ENCODE measurements at regions not wholly inside any gene's neighbourhood (a gene's known extent, or its start where the extent isn't known, plus 50 kb on each side); places are given as distances from the start of the nearest gene placed in this dataset.

GRCh38 chr15:46344115-46344724 lies 709.4 kb downstream of the SQOR start:
- DNase-seq (no peak), ATAC-seq (ENCODE audit: low read depth) (no peak)
- ChIA-PET CTCF (no interaction called here), POLR2A (no interaction called here)
- no peak overlapping the region for H3K4me2 ChIP-seq (replicated peaks; ENCODE audit: low read depth, low read length, poor library complexity, severe bottlenecking)
- H4K20me1 ChIP-seq (ENCODE audit: control insufficient read depth, insufficient read depth, low read length, poor library complexity, severe bottlenecking): no peaks in the 10 kb centered on the region
- intact Hi-C loops (cut with micrococcal nuclease): no loop called here
- H3K27ac Mint-ChIP-seq: no peak overlapping the region
- no CpG with 5 or more reads among the region's 2 CpGs for WGBS (ENCODE audit: insufficient coverage)
- no peaks in the 10 kb centered on the region for H3K79me2 ChIP-seq (ENCODE audit: control insufficient read depth, insufficient read depth, low read length)
- no peak for TF ChIP-seq EZH2 (IDR thresholded peaks at IDR 0.05; ENCODE audit: borderline replicate concordance, insufficient read depth, low read depth, low read length, poor library complexity, severe bottlenecking)
- no peak for TF ChIP-seq CTCF (IDR thresholded peaks at IDR 0.05)
- H3K9me3 Mint-ChIP-seq (ENCODE audit: insufficient read depth): no peaks in the 10 kb centered on the region
- no peaks in the 10 kb centered on the region for H3K27me3 Mint-ChIP-seq
- H3K4me1 ChIP-seq (ENCODE audit: control insufficient read depth in 2 of 2, insufficient read depth in 2 of 2, low read length in 2 of 2): no peaks in the 10 kb centered on the region
- no peak overlapping the region for H3K4me3 Mint-ChIP-seq
- no peak overlapping the region for H2AFZ ChIP-seq (ENCODE audit: insufficient read depth, low read depth, low read length, poor library complexity, severe bottlenecking)
- H3K27ac ChIP-seq (ENCODE audit: low read length in 2 of 2): no peak overlapping the region
- H3K27me3 ChIP-seq (replicated peaks in 1 of 4; ENCODE audit: control extremely low read depth in 1 of 4, control insufficient read depth in 3 of 4, insufficient read depth in 4 of 4, low read length in 3 of 4): no peaks in the 10 kb centered on the region
- no peaks in the 10 kb centered on the region for H3K4me1 Mint-ChIP-seq
- no peaks in the 10 kb centered on the region for H3K36me3 ChIP-seq (replicated peaks in 1 of 2; ENCODE audit: control extremely low read depth in 1 of 2, control insufficient read depth in 1 of 2, extremely low read depth in 1 of 2, insufficient read depth in 2 of 2, low read length in 1 of 2)
- no peak overlapping the region for H3K9ac ChIP-seq (ENCODE audit: low read length)
- H3K9me3 ChIP-seq (ENCODE audit: control extremely low read depth in 1 of 3, control insufficient read depth in 2 of 3, insufficient read depth in 1 of 3, low read length in 2 of 3): no peaks in the 10 kb centered on the region
- H3K4me3 ChIP-seq (ENCODE audit: control extremely low read depth in 1 of 5, extremely low read depth in 1 of 5, insufficient read depth in 1 of 5, low read depth in 2 of 5, low read length in 4 of 5): no peak overlapping the region

- Mint-ChIP-seq H3K4me3 (no peak overlapping the region), H3K27ac (no peak overlapping the region), H3K9me3 (ENCODE audit: insufficient read depth) (no peaks in the 10 kb centered on the region), H3K4me1 (no peaks in the 10 kb centered on the region), H3K27me3 (no peaks in the 10 kb centered on the region)
- Histone ChIP-seq H3K27ac (ENCODE audit: low read length in 2 of 2) (no peak overlapping the region), H4K20me1 (ENCODE audit: control insufficient read depth, insufficient read depth, low read length, poor library complexity, severe bottlenecking) (no peaks in the 10 kb centered on the region), H2AFZ (ENCODE audit: insufficient read depth, low read depth, low read length, poor library complexity, severe bottlenecking) (no peak overlapping the region), H3K79me2 (ENCODE audit: control insufficient read depth, insufficient read depth, low read length) (no peaks in the 10 kb centered on the region), H3K36me3 (replicated peaks in 1 of 2; ENCODE audit: control extremely low read depth in 1 of 2, control insufficient read depth in 1 of 2, extremely low read depth in 1 of 2, insufficient read depth in 2 of 2, low read length in 1 of 2) (no peaks in the 10 kb centered on the region), H3K27me3 (replicated peaks in 1 of 4; ENCODE audit: control extremely low read depth in 1 of 4, control insufficient read depth in 3 of 4, insufficient read depth in 4 of 4, low read length in 3 of 4) (no peaks in the 10 kb centered on the region), H3K4me1 (ENCODE audit: control insufficient read depth in 2 of 2, insufficient read depth in 2 of 2, low read length in 2 of 2) (no peaks in the 10 kb centered on the region), H3K9me3 (ENCODE audit: control extremely low read depth in 1 of 3, control insufficient read depth in 2 of 3, insufficient read depth in 1 of 3, low read length in 2 of 3) (no peaks in the 10 kb centered on the region), H3K9ac (ENCODE audit: low read length) (no peak overlapping the region), H3K4me3 (ENCODE audit: control extremely low read depth in 1 of 5, extremely low read depth in 1 of 5, insufficient read depth in 1 of 5, low read depth in 2 of 5, low read length in 4 of 5) (no peak overlapping the region), H3K4me2 (replicated peaks; ENCODE audit: low read depth, low read length, poor library complexity, severe bottlenecking) (no peak overlapping the region)
- DNase-seq: no peak
- TF ChIP-seq EZH2 (IDR thresholded peaks at IDR 0.05; ENCODE audit: borderline replicate concordance, insufficient read depth, low read depth, low read length, poor library complexity, severe bottlenecking) (no peak), CTCF (IDR thresholded peaks at IDR 0.05) (no peak)
- POLR2A ChIA-PET: no interaction called here
- WGBS (ENCODE audit: insufficient coverage): no CpG with 5 or more reads among the region's 3 CpGs
- intact Hi-C loops (cut with micrococcal nuclease): no loop called here
- no peak for ATAC-seq (ENCODE audit: low read depth)
- CTCF ChIA-PET: no interaction called here
Observed at GRCh38 chr15:46344915-46345314, 710.1 kb downstream of the SQOR start.

All from B cell (primary cell).